H1 (cell line): ENCODE measurements at regions not wholly inside any gene's neighbourhood (a gene's known extent, or its start where the extent isn't known, plus 50 kb on each side); places are given as distances from the start of the nearest gene placed in this dataset.

Experiments
- CTCF ChIA-PET: fragments of 300-600 bp; sonication (Branson Sonifier 250); formaldehyde crosslinking; loops from one replicate; lab custom pipeline; 2021; ENCODE audit not compliant: partially characterized antibody; lab: Charles Lee
- POLR2A ChIA-PET: fragments of 300-600 bp; sonication (Branson Sonifier 250); formaldehyde crosslinking; loops from one replicate; lab custom pipeline; 2021; ENCODE audit warnings: inconsistent platforms; ENCODE audit not compliant: partially characterized antibody; lab: Charles Lee
- DNase-seq, 2 experiments: peaks; one replicate each; pipeline versions ENCODE4 v3.0.0 to v3.0.0-alpha.2; 2010 to 2022; ENCODE audit warnings: low spot score in 2 of 2, low read depth in 1 of 2, mixed read lengths in 1 of 2
- FAIRE-seq: peaks from 2 replicates; lab custom pipeline; 2011; peaks lifted over from hg19 to GRCh38; lab: Jason Lieb, UNC
- H2AFZ ChIP-seq: 2 replicates; pipeline ENCODE4 v1.8.1; 2012; ENCODE audit warnings: low read length, inconsistent platforms
- H2AK5ac ChIP-seq: 2 replicates; pipeline ENCODE4 v1.6.1; 2013; ENCODE audit warnings: low read depth, low read length
- H2BK120ac ChIP-seq: replicated peaks from 2 replicates; pipeline ENCODE3; 2013; ENCODE audit warnings: low read depth, low read length, inconsistent platforms
- H2BK12ac ChIP-seq: 2 replicates; pipeline ENCODE4 v1.6.1; 2013; ENCODE audit warnings: low read depth, low read length
- H2BK15ac ChIP-seq: 2 replicates; pipeline ENCODE4 v1.6.1; 2013; ENCODE audit warnings: low read length
- H2BK20ac ChIP-seq: 2 replicates; pipeline ENCODE4 v1.6.1; 2013; ENCODE audit warnings: low read length
- H2BK5ac ChIP-seq: 2 replicates; pipeline ENCODE4 v1.6.1; 2013; ENCODE audit warnings: low read depth, low read length
- H3K14ac ChIP-seq: 2 replicates; pipeline ENCODE4 v1.6.1; 2013; ENCODE audit warnings: inconsistent platforms; ENCODE audit not compliant: insufficient read length
- H3K18ac ChIP-seq: 2 replicates; pipeline ENCODE4 v1.6.1; 2013; ENCODE audit warnings: low read length; ENCODE audit errors: extremely low read depth
- H3K23ac ChIP-seq: 2 replicates; pipeline ENCODE4 v1.6.1; 2013; ENCODE audit warnings: inconsistent platforms; ENCODE audit not compliant: insufficient read length
- H3K23me2 ChIP-seq: 2 replicates; pipeline ENCODE4 v1.6.1; 2013; ENCODE audit warnings: low read depth, low read length
- H3K27ac ChIP-seq: 2 replicates; pipeline ENCODE4 v1.6.1; 2011; ENCODE audit warnings: low read depth, low read length, inconsistent platforms
- H3K27me3 ChIP-seq, 4 experiments: replicated peaks in 1 of 4; 1 replicate in 1 of 4; 2 replicates in 3 of 4; pipeline versions ENCODE4 v1.6.1 to v1.8.1; 2011 to 2013; ENCODE audit warnings: low read length in 3 of 4, mild to moderate bottlenecking in 3 of 4, inconsistent platforms in 2 of 4, mixed read lengths in 2 of 4, moderate library complexity in 1 of 4; ENCODE audit not compliant: control insufficient read depth in 3 of 4, insufficient read depth in 3 of 4; ENCODE audit errors: extremely low read depth in 1 of 4
- H3K36me3 ChIP-seq, 4 experiments: 2 replicates each; pipeline versions ENCODE4 v1.6.1 to v1.8.1; 2011 to 2013; ENCODE audit warnings: mild to moderate bottlenecking in 4 of 4, low read length in 3 of 4, moderate library complexity in 2 of 4, control low read depth in 1 of 4, inconsistent platforms in 1 of 4; ENCODE audit not compliant: insufficient read depth in 4 of 4, control insufficient read depth in 2 of 4
- H3K4ac ChIP-seq: replicated peaks from 2 replicates; pipeline ENCODE3; 2013; ENCODE audit warnings: low read length, low read depth, mixed read lengths, inconsistent platforms; ENCODE audit not compliant: insufficient read length
- H3K4me1 ChIP-seq, 4 experiments: replicated peaks in 1 of 4; 1 replicate in 1 of 4; 2 replicates in 3 of 4; pipeline versions ENCODE4 v1.6.1 to v1.8.1; 2011 to 2013; ENCODE audit warnings: low read length in 3 of 4, inconsistent platforms in 2 of 4, mixed read lengths in 1 of 4; ENCODE audit not compliant: insufficient read depth in 4 of 4, control insufficient read depth in 3 of 4
- H3K4me2 ChIP-seq, 2 experiments: 2 replicates each; pipeline versions ENCODE4 v1.6.1 to v1.8.1; 2011 to 2013; ENCODE audit warnings: low read depth in 2 of 2, low read length in 2 of 2, control low read depth in 1 of 2, inconsistent platforms in 1 of 2, mild to moderate bottlenecking in 1 of 2; ENCODE audit not compliant: insufficient read depth in 1 of 2
- H3K4me3 ChIP-seq, 4 experiments: fragments of 200-600, 300-600 bp in 1 of 4; sonication (generic), shearing (Covaris generic), sonication (Bioruptor Twin) in 1 of 4; 2 replicates each; pipeline versions ENCODE4 v1.5.1 to v1.8.1; 2011 to 2016; ENCODE audit warnings: low read length in 4 of 4, low read depth in 3 of 4, control low read depth in 2 of 4, inconsistent platforms in 2 of 4, mild to moderate bottlenecking in 2 of 4, mixed read lengths in 1 of 4, moderate library complexity in 1 of 4; ENCODE audit not compliant: insufficient read depth in 2 of 4; ENCODE audit errors: extremely low read depth in 1 of 4
- H3K56ac ChIP-seq: replicated peaks from 2 replicates; pipeline ENCODE3; 2013; ENCODE audit warnings: low read depth, mild to moderate bottlenecking, mixed read lengths, low read length, inconsistent platforms; ENCODE audit not compliant: insufficient read length
- H3K79me1 ChIP-seq: 2 replicates; pipeline ENCODE4 v1.6.1; 2013; ENCODE audit warnings: low read depth, low read length, control low read depth
- H3K79me2 ChIP-seq, 2 experiments: 2 replicates each; pipeline versions ENCODE4 v1.6.1 to v1.8.1; 2012 to 2013; ENCODE audit warnings: low read length in 2 of 2, mild to moderate bottlenecking in 2 of 2, inconsistent platforms in 1 of 2; ENCODE audit not compliant: insufficient read depth in 2 of 2, control insufficient read depth in 1 of 2
- H3K9ac ChIP-seq, 4 experiments: replicated peaks in 1 of 4; 1 replicate in 1 of 4; 2 replicates in 3 of 4; pipeline versions ENCODE4 v1.6.1 to v1.8.1; 2011 to 2013; ENCODE audit warnings: low read depth in 3 of 4, low read length in 3 of 4, control low read depth in 2 of 4, mild to moderate bottlenecking in 2 of 4, moderate library complexity in 2 of 4, inconsistent platforms in 1 of 4; ENCODE audit errors: extremely low read depth in 1 of 4
- H3K9me3 ChIP-seq, 2 experiments: 2 replicates each; pipeline versions ENCODE4 v1.6.1 to v1.8.1; 2012 to 2013; ENCODE audit warnings: mild to moderate bottlenecking in 2 of 2, moderate library complexity in 2 of 2, control low read depth in 1 of 2, inconsistent platforms in 1 of 2, low read depth in 1 of 2, low read length in 1 of 2, mixed read lengths in 1 of 2; ENCODE audit not compliant: insufficient read depth in 2 of 2
- H4K20me1 ChIP-seq, 2 experiments: replicated peaks in 1 of 2; 2 replicates each; pipeline versions ENCODE3 to v1.8.1; 2011 to 2013; ENCODE audit warnings: inconsistent platforms in 2 of 2, low read length in 2 of 2, mild to moderate bottlenecking in 1 of 2; ENCODE audit not compliant: insufficient read depth in 2 of 2, control insufficient read depth in 1 of 2
- H4K5ac ChIP-seq: 2 replicates; pipeline ENCODE4 v1.6.1; 2013; ENCODE audit warnings: low read length, low read depth, mixed read lengths, inconsistent platforms; ENCODE audit not compliant: insufficient read length
- H4K8ac ChIP-seq: 2 replicates; pipeline ENCODE4 v1.8.0; 2013; ENCODE audit warnings: mild to moderate bottlenecking, moderate library complexity, low read length, inconsistent platforms; ENCODE audit not compliant: insufficient read depth; ENCODE audit errors: extremely low read depth
- H4K91ac ChIP-seq: replicated peaks from 2 replicates; pipeline ENCODE3; 2013; ENCODE audit warnings: low read length, mixed read lengths, inconsistent platforms; ENCODE audit not compliant: insufficient read length
- BCL11A ChIP-seq, 2 experiments: IDR thresholded peaks; one replicate each; pipeline ENCODE4 v1.6.1; 2011; ENCODE audit warnings: low read depth in 2 of 2, low read length in 2 of 2, mild to moderate bottlenecking in 2 of 2
- CBX8 ChIP-seq: fragments of 300-800, 300-1000 bp; sonication (generic); IDR thresholded peaks from 2 replicates; pipeline ENCODE4 v1.7.1; 2016; ENCODE audit warnings: low read depth, low read length, borderline replicate concordance
- CHD2 ChIP-seq: IDR thresholded peaks from 2 replicates; pipeline ENCODE4 v1.6.1; 2012; ENCODE audit warnings: low read length, improper control_type of control experiment
- HDAC6 ChIP-seq: IDR thresholded peaks from one replicate; pipeline ENCODE4 v1.7.1; 2012; ENCODE audit warnings: low read depth, mild to moderate bottlenecking, inconsistent platforms, low read length, moderate library complexity
- JUN ChIP-seq: IDR thresholded peaks from 2 replicates; pipeline ENCODE4 v1.6.1; 2011; ENCODE audit warnings: low read depth, mild to moderate bottlenecking, improper control_type of control experiment, low read length
- KDM1A ChIP-seq: fragments of 200-600, 300-600 bp; sonication (generic); IDR thresholded peaks from 2 replicates; pipeline ENCODE4 v1.7.1; 2016; ENCODE audit warnings: mild to moderate bottlenecking, low read length, borderline replicate concordance
- KDM5A ChIP-seq: fragments of 200-600 bp; IDR thresholded peaks from 2 replicates; pipeline ENCODE4 v1.7.1; 2012; ENCODE audit warnings: mild to moderate bottlenecking, low read length, inconsistent platforms, mixed read lengths
- PHF8 ChIP-seq: fragments of 200-600 bp; sonication (generic); conservative IDR thresholded peaks from 2 replicates; pipeline ENCODE4 v1.7.1; 2012; ENCODE audit warnings: low read depth, mild to moderate bottlenecking, inconsistent platforms, low read length, moderate library complexity
- POLR2A ChIP-seq, 2 experiments: IDR thresholded peaks; 1 replicate in 1 of 2; 2 replicates in 1 of 2; pipeline ENCODE4 v1.6.1; 2011; ENCODE audit warnings: low read depth in 2 of 2, low read length in 2 of 2, mild to moderate bottlenecking in 2 of 2; ENCODE audit errors: control extremely low read depth in 1 of 2
- RAD21 ChIP-seq, 2 experiments: IDR thresholded peaks in 1 of 2; conservative IDR thresholded peaks in 1 of 2; 2 replicates each; pipeline ENCODE4 v1.6.1; 2011; ENCODE audit warnings: low read depth in 2 of 2, low read length in 2 of 2, improper control_type of control experiment in 1 of 2, inconsistent platforms in 1 of 2, mild to moderate bottlenecking in 1 of 2, moderate library complexity in 1 of 2
- RNF2 ChIP-seq: fragments of 200-900, 300-1000 bp; sonication (generic); IDR thresholded peaks from 2 replicates; pipeline ENCODE4 v1.7.1; 2016; ENCODE audit warnings: borderline replicate concordance, low read depth, mild to moderate bottlenecking, antibody characterized with exemption, low read length; ENCODE audit not compliant: poor library complexity, severe bottlenecking; ENCODE audit errors: missing control alignments
- SIN3A ChIP-seq, 2 experiments: IDR thresholded peaks in 1 of 2; conservative IDR thresholded peaks in 1 of 2; 2 replicates each; pipeline ENCODE4 v1.6.1; 2011 to 2012; ENCODE audit warnings: low read length in 2 of 2, improper control_type of control experiment in 1 of 2, low read depth in 1 of 2, mild to moderate bottlenecking in 1 of 2
- SP1 ChIP-seq: IDR thresholded peaks from 2 replicates; pipeline ENCODE4 v1.6.1; 2011; ENCODE audit warnings: low read depth, low read length
- SRF ChIP-seq: IDR thresholded peaks from 2 replicates; pipeline ENCODE4 v1.6.1; 2011; ENCODE audit warnings: mild to moderate bottlenecking, low read depth, low read length, moderate library complexity
- TBP ChIP-seq: IDR thresholded peaks from 2 replicates; pipeline ENCODE4 v1.6.1; 2011; ENCODE audit warnings: low read depth, low read length, improper control_type of control experiment
- WGBS, 2 experiments: shearing (Covaris generic) in 1 of 2; methylation state at CpG; one replicate each; pipeline versions ENCODE4 v1.1.6 to v1.1.7; 2013 to 2015; ENCODE audit warnings: low lambda C conversion rate in 2 of 2, mixed read lengths in 2 of 2, inconsistent platforms in 1 of 2, low coverage in 1 of 2, missing lambda C conversion rate in 1 of 2; ENCODE audit not compliant: insufficient replicate concordance in 2 of 2, insufficient coverage in 1 of 2, insufficient read length in 1 of 2; ENCODE audit errors: extremely low coverage in 1 of 2, missing lambda C conversion rate in 1 of 2; 5-methylcytosine and 5-hydroxymethylcytosine counted together

DNA sequence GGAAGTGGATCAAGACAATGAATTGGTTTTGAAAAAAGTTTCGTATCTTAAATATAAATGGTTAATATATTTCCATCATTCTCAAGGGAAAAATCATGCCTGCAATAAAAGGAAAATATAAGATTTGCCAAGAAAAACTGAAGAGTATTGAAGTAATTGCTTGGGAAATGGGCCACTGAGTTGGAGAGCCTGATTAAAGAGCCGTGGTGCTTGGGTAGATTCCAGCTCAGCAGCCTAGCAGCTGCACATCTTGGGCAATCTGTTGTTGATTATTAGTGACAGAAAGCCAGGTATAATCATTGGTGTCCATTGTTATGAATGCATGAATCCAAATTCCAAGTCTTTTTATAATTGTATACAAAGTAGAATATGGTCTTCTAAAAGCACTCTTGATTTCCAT, 800.9 kb upstream of the CHORDC1 start:
- H2BK12ac ChIP-seq: no peak overlapping the region
- H3K23me2 ChIP-seq: no peaks in the 10 kb centered on the region
- H2BK5ac ChIP-seq: no peak overlapping the region
- no peak overlapping the region for H3K14ac ChIP-seq
- no peak overlapping the region for H3K4ac ChIP-seq
- no peak overlapping the region for H4K5ac ChIP-seq
- peaks cover 0 to 1% (median 0%) of the 10 kb centered on the region in 4 experiments; a peak in 1 of 7 replicates for H3K27me3 ChIP-seq
- H4K91ac ChIP-seq: no peak overlapping the region
- H4K20me1 ChIP-seq: no peaks in the 10 kb centered on the region
- no peak overlapping the region for H3K18ac ChIP-seq
- no peak overlapping the region for H2BK15ac ChIP-seq
- no peak overlapping the region for H2AK5ac ChIP-seq
- H4K8ac ChIP-seq: no peak overlapping the region
- H3K36me3 ChIP-seq: no peaks in the 10 kb centered on the region
- no peak overlapping the region for H2BK120ac ChIP-seq
- no peaks in the 10 kb centered on the region for H3K9me3 ChIP-seq
- H3K4me3 ChIP-seq: no peak overlapping the region
- DNase-seq (no peak), FAIRE-seq (no peak)
- H3K79me1 ChIP-seq: no peaks in the 10 kb centered on the region
- H3K4me2 ChIP-seq: no peak overlapping the region
- H3K4me1 ChIP-seq: no peaks in the 10 kb centered on the region
- H3K23ac ChIP-seq: no peak overlapping the region
- no peaks in the 10 kb centered on the region for H3K79me2 ChIP-seq
- no peak overlapping the region for H2BK20ac ChIP-seq
- H3K9ac ChIP-seq: no peak overlapping the region
- CTCF ChIA-PET: interaction anchor here (0.7 kb wide), 1 partner anchor 24 kb away, joined by 3 read pairs; no protein-coding TSS in a partner anchor
- POLR2A ChIA-PET: interaction anchor here (0.6 kb wide), 1 partner anchor 490 kb away, joined by 3 read pairs; no protein-coding TSS in a partner anchor
- WGBS, 2 experiments: 89% methylated on average over 2 of the region's 2 CpGs; no CpG with 5 or more reads in 1 of the 2 experiments
- no peak overlapping the region for H3K56ac ChIP-seq
- no peak overlapping the region for H2AFZ ChIP-seq
- no peak overlapping the region for H3K27ac ChIP-seq
- TF ChIP-seq PHF8 (no peak), JUN (no peak), RNF2 (no peak), TBP (no peak), KDM5A (no peak), RAD21 (IDR thresholded peaks at IDR 0.05 in 1 of 2, conservative IDR thresholded peaks at IDR 0.05 in 1 of 2; ENCODE audit: low read depth in 2 of 2, low read length in 2 of 2) (no peak), KDM1A (no peak), SIN3A (conservative IDR thresholded peaks at IDR 0.05 in 1 of 2, IDR thresholded peaks at IDR 0.05 in 1 of 2; ENCODE audit: low read depth in 1 of 2, low read length in 2 of 2) (no peak), HDAC6 (no peak), BCL11A (IDR thresholded peaks at IDR 0.05; ENCODE audit: low read depth in 2 of 2, low read length in 2 of 2) (no peak), CHD2 (no peak), POLR2A (IDR thresholded peaks at IDR 0.05; ENCODE audit: control extremely low read depth in 1 of 2, low read depth in 2 of 2, low read length in 2 of 2) (no peak), SRF (no peak), CBX8 (no peak), SP1 (no peak)
